ENCODE measurements at regions not wholly inside any gene's neighbourhood (a gene's known extent, or its start where the extent isn't known, plus 50 kb on each side); places are given as distances from the start of the nearest gene placed in this dataset.

- Histone ChIP-seq H3K4me3 (ENCODE audit: insufficient read depth, low read length) (no peak overlapping the region), H3K4me1 (ENCODE audit: insufficient read depth, low read length) (no peaks in the 10 kb centered on the region), H3K79me2 (ENCODE audit: insufficient read depth, low read length) (no peaks in the 10 kb centered on the region), H3K4me2 (ENCODE audit: insufficient read depth, low read length) (no peak overlapping the region), H3K36me3 (ENCODE audit: insufficient read depth, low read length) (no peaks in the 10 kb centered on the region), H3K27me3 (ENCODE audit: insufficient read depth, low read length) (no peaks in the 10 kb centered on the region), H3K27ac (ENCODE audit: low read depth, low read length) (no peak overlapping the region), H3K9me3 (ENCODE audit: low read depth, low read length) (no peaks in the 10 kb centered on the region), H4K20me1 (ENCODE audit: insufficient read depth, low read length) (no peaks in the 10 kb centered on the region), H2AFZ (ENCODE audit: low read length) (no peak overlapping the region)
- TF ChIP-seq, protein P1, sequence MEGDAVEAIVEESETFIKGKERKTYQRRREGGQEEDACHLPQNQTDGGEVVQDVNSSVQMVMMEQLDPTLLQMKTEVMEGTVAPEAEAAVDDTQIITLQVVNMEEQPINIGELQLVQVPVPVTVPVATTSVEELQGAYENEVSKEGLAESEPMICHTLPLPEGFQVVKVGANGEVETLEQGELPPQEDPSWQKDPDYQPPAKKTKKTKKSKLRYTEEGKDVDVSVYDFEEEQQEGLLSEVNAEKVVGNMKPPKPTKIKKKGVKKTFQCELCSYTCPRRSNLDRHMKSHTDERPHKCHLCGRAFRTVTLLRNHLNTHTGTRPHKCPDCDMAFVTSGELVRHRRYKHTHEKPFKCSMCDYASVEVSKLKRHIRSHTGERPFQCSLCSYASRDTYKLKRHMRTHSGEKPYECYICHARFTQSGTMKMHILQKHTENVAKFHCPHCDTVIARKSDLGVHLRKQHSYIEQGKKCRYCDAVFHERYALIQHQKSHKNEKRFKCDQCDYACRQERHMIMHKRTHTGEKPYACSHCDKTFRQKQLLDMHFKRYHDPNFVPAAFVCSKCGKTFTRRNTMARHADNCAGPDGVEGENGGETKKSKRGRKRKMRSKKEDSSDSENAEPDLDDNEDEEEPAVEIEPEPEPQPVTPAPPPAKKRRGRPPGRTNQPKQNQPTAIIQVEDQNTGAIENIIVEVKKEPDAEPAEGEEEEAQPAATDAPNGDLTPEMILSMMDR (IDR thresholded peaks at IDR 0.05; ENCODE audit: extremely low read depth, low read depth, low read length), result no peak
- DNase-seq (ENCODE audit: insufficient read length, low spot score, missing footprints), result no peak
Observed at GRCh38 chr5:99083197-99083596, 154.4 kb upstream of the CHD1 start.

DNA sequence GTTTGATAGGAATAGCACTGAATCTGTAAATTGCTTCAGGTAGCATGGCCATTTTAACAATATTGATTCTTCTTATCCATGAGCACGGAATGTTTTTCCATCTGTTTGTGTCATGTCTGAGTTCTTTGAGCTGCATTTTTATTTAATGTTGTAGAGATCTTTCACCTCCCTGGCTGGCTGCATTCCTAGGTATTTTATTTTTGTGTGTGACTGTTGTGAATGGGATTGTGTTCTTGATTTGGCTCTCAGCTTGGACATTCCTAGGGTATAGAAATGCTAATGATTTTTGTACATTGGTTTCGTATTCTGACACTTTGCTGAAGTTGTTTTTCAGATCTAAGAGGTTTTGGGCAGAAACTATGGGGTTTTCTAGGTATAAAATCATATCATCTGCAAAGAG, 152.9 kb upstream of the CHD1 start:
- Histone ChIP-seq H3K9me3 (ENCODE audit: low read depth, low read length) (no peaks in the 10 kb centered on the region), H3K4me1 (ENCODE audit: insufficient read depth, low read length) (no peaks in the 10 kb centered on the region), H3K36me3 (ENCODE audit: insufficient read depth, low read length) (no peaks in the 10 kb centered on the region), H3K79me2 (ENCODE audit: insufficient read depth, low read length) (no peaks in the 10 kb centered on the region), H4K20me1 (ENCODE audit: insufficient read depth, low read length) (no peaks in the 10 kb centered on the region), H3K4me3 (ENCODE audit: insufficient read depth, low read length) (no peak overlapping the region), H2AFZ (ENCODE audit: low read length) (no peak overlapping the region), H3K27ac (ENCODE audit: low read depth, low read length) (no peak overlapping the region), H3K4me2 (ENCODE audit: insufficient read depth, low read length) (no peak overlapping the region), H3K27me3 (ENCODE audit: insufficient read depth, low read length) (peaks cover 3% of the 10 kb centered on the region)
- DNase-seq (ENCODE audit: insufficient read length, low spot score, missing footprints), result no peak
- TF ChIP-seq, protein P1 (IDR thresholded peaks at IDR 0.05; ENCODE audit: extremely low read depth, low read depth, low read length), result no peak

DNA sequence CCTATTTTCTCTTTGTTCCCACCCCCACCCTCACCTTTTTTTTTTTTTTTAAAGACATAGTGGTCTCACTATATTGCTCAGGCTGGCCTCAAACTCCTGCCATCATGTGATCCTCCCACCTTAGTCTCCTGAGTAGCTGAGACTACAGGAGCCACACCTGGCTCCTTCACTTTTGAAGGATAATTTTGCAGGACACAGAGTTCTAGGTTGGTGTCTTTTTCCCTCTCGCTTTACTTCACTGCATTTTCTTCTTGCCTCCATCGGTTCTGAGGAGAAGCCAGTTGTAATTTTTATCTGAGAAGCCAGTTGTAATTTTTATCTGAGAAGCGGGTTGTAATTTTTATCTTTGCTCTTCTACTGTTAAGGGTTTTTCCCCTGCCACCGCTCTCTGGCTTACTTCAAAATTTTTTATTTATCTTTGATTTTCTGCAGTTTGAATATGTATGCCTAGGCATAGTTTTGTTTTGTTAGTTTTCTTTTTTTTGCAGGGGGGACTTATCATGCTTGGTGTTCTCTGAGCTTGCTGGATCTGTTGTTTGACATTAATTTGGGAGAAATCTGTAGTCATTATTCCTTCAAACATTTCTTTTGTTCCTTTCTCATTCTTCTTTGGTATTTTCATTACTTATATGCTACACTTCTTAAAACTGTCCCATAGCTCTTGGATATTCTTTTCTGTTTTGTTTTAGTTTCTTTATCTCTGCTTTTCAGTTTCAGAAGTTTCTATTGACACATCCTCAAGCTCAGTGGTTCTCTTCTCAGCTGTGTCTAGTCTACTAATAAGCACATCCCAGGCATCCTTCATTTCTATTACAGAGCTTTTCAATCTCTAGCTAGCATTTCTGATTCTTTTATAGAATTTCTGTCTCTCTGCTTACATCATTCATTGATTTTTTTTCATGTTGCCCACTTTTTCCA, 148.2 kb upstream of the CHD1 start:
- Histone ChIP-seq H3K4me2 (ENCODE audit: insufficient read depth, low read length) (no peak overlapping the region), H3K4me3 (ENCODE audit: insufficient read depth, low read length) (no peak overlapping the region), H3K36me3 (ENCODE audit: insufficient read depth, low read length) (no peaks in the 10 kb centered on the region), H3K4me1 (ENCODE audit: insufficient read depth, low read length) (no peaks in the 10 kb centered on the region), H3K9me3 (ENCODE audit: low read depth, low read length) (no peaks in the 10 kb centered on the region), H3K79me2 (ENCODE audit: insufficient read depth, low read length) (no peaks in the 10 kb centered on the region), H4K20me1 (ENCODE audit: insufficient read depth, low read length) (no peaks in the 10 kb centered on the region), H3K27ac (ENCODE audit: low read depth, low read length) (no peak overlapping the region), H2AFZ (ENCODE audit: low read length) (no peak overlapping the region), H3K27me3 (ENCODE audit: insufficient read depth, low read length) (peaks cover 3% of the 10 kb centered on the region)
- no peak for DNase-seq (ENCODE audit: insufficient read length, low spot score, missing footprints)
- TF ChIP-seq, protein P1 (IDR thresholded peaks at IDR 0.05; ENCODE audit: extremely low read depth, low read depth, low read length), result no peak

DNA sequence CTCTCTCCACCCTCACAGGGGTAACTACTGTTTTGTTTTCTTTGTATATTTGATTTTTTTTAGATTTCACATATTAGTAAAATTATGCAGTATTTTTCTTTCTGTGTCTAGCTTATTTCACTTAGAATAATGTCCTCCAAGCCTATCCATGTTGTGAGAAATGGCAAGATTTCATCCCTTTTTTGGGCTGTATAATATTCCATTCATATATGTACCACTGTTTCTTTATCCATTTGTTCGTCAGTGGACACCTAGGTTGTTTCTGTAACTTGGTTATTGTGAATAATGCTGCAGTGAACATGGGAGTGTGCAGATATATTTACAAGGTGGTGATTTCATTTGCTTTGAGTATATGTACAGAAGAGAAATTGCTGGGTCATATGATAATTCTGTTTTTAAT, 144.0 kb upstream of the CHD1 start:
- Histone ChIP-seq H3K4me1 (ENCODE audit: insufficient read depth, low read length) (no peaks in the 10 kb centered on the region), H3K27ac (ENCODE audit: low read depth, low read length) (no peak overlapping the region), H2AFZ (ENCODE audit: low read length) (no peak overlapping the region), H3K27me3 (ENCODE audit: insufficient read depth, low read length) (peaks cover under 1% of the 10 kb centered on the region), H3K4me2 (ENCODE audit: insufficient read depth, low read length) (no peak overlapping the region), H3K4me3 (ENCODE audit: insufficient read depth, low read length) (no peak overlapping the region), H3K79me2 (ENCODE audit: insufficient read depth, low read length) (no peaks in the 10 kb centered on the region), H3K36me3 (ENCODE audit: insufficient read depth, low read length) (no peaks in the 10 kb centered on the region), H3K9me3 (ENCODE audit: low read depth, low read length) (no peaks in the 10 kb centered on the region), H4K20me1 (ENCODE audit: insufficient read depth, low read length) (no peaks in the 10 kb centered on the region)
- DNase-seq (ENCODE audit: insufficient read length, low spot score, missing footprints), result no peak
- TF ChIP-seq, protein P1 (IDR thresholded peaks at IDR 0.05; ENCODE audit: extremely low read depth, low read depth, low read length), result no peak
